AG20443 (cell line): ENCODE measurements at regions not wholly inside any gene's neighbourhood (a gene's known extent, or its start where the extent isn't known, plus 50 kb on each side); places are given as distances from the start of the nearest gene placed in this dataset.
"Not testable (repeated sequence)": the region's sequence is repeated elsewhere in the genome, so short reads cannot be mapped to it uniquely, and the experiment has no call there.

ENCODE experiments used
- DNase-seq: peaks from one replicate; pipeline ENCODE4 v3.0.0; 2012; ENCODE audit warnings: low spot score, mixed read lengths

DNA sequence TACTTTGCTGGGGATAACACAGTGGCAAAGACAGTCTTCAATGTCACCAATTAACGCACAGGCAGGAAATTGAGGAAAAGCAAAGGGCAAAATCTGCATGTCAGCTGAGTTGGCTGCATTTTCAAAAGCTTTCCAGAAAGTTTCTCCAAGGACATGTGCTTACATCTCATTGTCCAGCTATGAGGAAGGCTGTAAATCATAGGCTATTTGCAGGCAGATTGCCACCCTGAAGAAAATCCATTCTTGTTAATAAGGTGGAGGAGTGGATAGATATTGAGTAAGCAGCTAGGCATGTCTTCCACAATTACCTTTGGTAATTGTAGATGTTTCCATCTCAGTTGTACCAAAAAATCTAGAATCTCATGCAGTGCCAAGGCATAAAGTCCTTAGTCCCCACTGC, 278.0 kb upstream of the NUDT12 start:
- DNase-seq = no peak

DNA sequence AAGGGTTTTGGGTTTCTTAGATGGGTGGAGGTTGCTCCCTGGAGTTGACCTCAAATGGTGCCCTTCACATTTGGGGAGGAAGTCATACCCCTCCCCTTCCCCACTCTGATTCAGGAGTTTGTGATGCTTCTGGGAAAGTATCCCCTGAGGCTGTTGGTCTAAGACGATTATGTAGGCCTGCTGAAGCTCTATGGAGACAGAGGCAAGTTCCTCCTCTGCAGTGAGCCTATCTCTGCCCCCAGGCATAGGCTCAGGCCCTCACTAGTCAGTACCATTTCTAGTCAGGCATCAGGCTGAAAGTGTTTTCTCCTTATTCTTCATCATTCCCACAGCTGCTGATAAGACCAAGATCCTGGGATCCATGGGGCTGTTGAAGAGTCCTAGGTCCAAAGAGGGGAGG, 271.6 kb upstream of the NUDT12 start:
- DNase-seq = no peak

DNA sequence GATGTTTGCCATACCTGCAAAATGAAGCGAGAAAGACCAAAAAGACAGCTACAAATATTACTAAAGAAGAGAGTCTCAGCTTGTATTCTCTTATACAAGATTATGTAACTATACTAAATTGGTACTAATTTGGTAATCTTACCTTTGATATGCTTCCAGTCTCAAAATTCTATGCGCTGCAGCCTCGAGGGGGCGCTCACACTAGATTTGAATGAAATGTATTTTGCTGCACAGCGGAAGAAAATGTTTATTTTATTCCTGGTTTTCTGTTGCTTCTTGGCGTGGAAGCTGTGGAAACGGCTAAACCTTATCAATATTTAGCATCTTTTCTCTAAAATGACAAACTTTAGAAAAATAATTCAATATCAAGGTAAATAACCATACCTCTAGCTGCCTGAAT, 267.0 kb upstream of the NUDT12 start:
- DNase-seq = no peak

DNA sequence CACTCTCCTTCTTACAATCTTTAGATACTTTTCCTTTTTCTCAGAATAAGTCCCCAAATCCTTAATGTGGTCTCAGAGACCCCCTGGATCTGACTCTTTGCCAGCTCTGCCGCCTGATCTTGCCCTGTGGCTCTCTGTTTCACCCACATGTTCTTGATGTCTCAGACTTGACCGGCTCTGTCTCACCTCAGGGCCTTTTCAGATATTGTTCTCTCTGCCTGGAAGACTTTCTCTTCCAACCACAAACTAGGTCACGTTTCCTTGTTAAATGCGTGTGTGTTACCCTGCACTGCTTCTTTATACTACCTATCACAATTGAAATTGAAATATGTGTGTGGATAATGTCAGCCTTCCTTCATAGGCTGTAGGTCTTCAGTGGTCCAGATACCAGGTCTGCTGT, 265.4 kb upstream of the NUDT12 start:
- no peak for DNase-seq

DNA sequence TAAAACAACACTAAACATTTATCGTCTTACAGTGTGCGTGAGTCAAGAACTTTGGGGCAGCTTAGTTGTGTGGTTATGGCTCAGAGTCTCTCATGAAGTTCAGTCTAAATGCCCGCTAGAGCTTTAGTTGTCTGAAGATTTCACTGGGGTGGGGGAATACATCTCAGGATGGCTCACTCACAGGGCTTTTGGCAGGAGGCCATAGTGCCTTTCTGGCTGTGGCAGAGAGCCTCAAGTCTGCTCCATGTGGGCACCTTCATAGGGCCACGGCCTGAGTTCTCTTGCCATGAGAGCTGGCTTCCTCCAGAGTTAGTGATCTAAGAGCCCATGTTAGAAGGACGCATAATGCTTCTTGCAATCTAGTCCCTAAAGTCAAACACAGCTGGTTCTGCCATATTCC, 258.8 kb upstream of the NUDT12 start:
- DNase-seq = no peak

DNA sequence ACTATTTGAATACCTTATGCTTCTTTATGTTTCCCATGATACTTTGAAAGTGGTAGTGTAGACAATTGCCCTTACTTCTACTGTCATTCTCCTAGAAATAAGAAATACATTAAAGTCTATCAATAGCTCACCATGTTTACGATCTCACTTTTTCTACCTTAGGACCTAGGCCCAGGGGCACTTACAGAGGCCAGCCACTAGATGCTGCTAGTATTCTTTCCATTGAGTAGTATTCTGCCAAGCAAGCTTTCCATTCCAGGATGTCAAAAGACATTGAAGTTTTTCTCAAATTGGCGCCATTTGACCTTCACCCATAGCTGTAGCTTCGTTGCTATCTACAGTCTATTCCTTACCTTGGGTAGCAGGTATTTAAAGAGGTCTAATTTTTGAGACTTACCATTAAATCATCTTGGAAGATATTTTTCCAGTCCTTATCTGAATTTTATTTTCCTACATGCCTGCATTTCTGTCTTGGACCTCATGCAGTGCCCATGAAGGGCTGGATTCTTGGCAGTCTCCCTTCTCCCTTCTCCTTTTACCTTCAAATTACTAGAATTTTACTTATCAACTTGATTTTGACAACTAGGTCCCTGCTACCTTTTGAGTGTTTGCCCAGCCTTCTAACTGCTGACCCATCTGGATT, 246.0 kb upstream of the NUDT12 start:
- peak; percentile 34 for DNase-seq

DNA sequence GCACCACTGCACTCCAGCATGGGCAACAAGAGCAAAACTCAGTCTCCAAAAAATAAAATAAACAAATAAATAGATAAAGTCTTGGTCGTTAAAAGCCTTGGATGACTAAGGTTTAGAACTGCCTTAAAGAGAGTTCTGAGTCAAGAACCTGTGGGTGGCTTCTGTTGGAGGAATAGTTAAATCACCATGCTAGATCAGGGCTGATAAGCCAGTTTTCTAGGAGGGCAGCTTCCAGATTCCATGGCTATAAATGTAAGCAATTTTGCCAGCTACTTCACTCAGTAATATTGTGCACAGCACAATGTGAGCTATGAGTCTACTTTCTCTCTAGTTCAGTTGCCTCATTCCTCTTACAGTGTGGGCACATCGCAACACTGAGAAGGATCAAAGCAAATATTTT, 242.1 kb upstream of the NUDT12 start:
- DNase-seq = no peak

DNA sequence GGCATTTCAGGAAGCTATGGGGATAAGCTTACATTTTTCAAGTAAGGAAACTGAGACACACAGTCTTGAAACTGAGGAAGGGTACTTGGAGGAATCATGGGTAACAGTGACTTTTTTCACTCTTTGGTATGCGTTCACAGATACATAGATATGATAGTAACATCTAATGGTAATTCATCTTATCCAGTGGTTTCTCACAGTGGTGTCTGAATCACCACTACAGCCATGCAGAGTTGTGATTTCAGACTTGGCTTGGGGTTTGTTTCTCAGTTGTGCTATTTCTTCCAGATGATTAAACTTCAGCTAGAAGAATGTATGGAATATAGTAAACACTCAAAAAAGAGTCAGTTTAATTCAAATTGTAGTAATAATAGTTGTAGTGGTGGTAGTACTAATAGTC, 239.1 kb upstream of the NUDT12 start:
- no peak for DNase-seq

DNA sequence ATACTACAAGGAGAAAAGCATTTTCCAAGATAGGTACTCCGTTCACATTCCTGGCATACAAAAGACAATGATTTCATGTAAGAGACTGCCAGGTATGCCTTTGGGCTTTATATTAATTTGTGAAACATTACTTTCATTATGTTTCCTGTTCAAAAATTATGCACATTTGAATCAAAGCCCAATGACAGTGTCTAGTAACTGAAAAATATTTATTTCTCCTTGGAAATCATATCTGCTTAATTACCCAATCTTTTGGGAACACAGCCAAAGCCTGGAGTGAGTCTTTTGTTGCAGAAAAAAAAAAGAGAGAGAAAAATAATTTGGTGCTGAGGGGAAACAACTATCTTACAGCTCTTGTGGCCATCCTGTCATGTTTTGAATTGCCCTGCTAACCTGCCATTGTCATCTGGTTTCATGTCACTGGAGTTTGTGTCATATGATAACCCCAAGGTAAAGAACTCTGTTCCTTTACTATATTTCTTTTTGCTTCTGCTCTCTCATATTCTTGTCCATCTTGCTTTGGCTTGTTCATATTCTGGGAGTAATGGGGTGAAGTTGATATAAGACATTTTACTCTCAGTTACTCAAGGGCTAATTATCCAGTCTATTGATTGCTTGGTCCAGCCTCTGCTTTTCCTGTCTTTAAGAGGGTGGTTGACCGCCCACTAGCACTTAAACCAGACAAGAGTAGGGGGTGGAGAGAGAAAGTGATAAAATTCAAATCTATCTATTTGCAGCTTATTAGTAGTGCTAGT, 238.3 kb upstream of the NUDT12 start:
- DNase-seq = no peak

DNA sequence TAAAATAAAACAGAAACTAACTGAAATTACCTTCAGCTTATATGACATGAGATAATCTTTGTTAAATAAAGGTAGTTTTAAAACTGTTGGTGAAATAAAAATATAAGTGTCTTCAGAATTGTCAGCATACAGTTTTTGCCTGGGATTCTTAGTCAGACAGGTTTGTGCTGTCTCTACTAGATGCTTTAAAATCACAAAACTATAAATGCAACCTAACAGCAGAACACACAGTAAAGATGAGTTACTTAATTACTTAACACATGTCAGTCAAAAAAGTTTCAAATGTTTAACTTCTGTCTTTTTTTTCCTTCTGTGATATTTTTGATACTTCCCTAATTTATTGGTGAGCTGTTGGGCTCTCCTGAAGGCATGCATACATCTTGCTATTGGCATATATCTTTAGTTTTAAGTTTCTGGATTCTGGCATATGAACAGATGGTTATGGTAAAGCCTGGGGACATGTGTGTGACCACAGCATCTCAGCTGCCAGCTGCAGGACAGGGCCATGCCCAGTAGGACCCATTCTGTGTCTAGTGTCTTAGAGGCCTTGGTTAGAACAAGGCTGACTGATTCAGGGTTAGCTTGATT, 231.1 kb upstream of the NUDT12 start:
- DNase-seq = no peak

DNA sequence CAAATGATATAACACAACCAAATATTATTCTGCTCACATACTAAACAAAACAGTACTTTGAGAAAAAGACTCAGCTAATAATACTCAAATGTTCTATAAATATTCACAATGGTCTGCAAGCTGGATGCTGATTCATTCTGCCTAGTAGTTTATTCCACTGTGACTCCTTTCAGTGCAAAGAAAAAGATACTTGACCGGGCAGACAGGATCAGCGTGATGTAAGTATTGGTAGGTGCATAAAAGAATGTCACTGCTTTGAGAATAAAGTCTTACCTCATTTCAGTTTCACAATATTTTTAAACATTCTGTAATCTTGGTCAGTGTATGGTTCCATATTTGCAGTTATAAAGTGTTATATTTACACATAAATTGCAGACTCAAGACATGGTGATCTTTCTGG, 223.0 kb upstream of the NUDT12 start:
- DNase-seq = no peak

DNA sequence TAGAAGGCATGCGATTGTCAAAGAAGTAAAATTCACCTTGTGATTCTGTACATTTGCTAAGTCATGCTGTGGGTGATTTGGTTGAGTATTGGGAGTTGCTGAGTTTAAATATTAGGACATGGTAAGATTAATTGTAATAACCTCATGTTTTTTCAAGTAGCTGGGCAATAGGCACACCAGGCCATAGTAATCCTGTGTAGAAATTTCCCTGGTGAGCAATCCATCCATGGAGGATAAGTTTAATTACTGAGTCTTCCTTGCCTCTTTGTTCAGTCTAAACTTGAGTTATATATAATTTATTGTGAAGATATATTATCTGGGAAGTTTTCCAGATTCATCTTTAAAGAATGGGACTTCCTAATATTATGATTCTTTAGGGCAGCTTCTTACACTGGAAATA, 221.1 kb upstream of the NUDT12 start:
- DNase-seq = no peak

DNA sequence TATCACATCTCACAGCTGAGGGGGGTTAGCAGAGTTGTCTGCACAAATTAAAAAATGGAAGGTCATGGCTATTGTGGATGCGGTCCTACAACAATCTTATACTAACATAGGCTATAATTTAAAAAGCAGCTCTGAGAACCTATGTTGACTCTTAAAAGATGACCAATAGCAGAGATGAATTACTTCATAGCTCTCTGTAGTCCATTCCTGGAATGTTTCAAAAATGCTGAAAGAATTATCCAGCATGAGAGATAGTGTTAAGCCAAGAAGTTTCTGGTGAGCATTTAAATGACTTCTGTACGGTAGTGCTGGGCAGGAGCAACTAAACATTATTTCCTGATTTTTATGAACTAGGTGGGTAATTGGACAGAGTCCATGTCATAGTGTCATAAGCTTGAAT, 218.2 kb upstream of the NUDT12 start:
- DNase-seq = no peak

DNA sequence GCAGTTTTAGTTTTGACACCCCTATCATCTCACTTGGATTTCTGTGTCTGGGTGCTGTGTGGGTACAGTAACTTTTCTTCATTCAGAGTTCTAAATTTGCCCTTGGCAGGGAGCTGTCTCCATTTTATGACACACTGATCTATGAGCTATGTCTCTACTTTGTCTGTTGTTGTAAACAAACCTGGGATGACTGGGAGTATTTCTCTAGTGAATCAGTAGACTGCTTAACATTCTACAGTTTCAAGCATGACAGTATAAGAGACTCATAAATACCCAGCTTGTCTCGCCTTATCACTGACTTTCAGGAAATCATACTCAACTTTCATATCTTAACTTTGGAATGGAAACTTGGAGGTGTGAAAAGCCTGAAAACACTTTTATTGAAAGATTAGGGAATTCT, 212.1 kb upstream of the NUDT12 start:
- DNase-seq = no peak

DNA sequence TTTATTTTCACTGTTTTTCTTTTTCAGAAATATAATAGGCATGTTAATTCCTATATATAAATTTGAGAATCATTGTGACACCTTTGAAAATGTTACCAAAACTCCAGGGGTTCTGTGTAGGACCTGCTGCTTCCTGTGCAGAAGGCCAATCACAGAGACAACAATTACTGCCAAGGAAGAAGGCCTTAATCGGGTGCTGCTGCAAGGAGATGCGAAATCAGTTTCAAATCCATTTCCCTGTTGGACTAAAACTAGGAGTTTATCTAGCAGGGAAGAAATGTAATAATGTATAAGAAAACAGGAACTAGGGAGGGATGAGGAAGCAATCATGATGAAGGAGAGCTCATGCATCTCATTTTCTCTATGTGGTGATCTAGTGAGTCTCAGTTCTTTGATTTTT, 209.7 kb upstream of the NUDT12 start:
- no peak for DNase-seq

DNA sequence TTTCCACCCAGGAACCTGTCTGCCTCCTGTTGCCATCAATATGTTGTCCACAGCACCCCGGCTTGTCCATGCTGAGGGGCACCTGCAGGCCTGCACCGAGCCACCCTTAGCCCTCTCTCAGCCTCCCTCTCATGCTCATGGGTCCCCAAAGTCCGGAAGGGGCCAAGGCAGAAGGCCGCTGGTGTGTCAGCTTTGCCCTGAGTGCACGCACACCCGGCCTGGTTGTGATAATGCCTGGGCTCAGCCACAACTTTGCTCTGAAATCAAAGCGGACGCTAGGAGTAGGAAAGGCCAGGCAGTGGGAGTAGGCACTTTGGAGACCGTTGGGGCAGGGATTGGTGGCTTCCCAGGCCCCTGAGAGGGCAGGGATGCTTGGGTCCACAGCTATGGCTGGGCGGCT, 201.8 kb upstream of the NUDT12 start:
- DNase-seq = no peak

DNA sequence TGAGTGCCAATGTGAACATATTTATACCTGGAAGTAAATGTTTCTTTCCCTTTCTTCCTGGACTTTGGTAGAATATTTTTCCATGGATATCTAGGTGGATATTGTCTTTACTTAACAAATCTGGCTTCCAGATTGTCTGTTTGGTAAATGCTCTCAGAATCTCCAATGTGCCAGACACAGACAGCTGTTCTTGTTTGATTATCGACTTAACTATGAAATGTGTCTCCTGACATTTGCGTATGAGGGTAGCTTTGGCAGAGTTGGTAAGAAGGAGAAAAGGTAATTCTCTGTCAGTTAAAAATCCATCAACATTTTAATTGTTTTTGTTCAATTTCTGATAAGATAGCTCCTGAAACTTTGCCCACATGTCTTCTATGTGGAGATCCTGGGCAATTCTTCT, 196.4 kb upstream of the NUDT12 start:
- DNase-seq = no peak

DNA sequence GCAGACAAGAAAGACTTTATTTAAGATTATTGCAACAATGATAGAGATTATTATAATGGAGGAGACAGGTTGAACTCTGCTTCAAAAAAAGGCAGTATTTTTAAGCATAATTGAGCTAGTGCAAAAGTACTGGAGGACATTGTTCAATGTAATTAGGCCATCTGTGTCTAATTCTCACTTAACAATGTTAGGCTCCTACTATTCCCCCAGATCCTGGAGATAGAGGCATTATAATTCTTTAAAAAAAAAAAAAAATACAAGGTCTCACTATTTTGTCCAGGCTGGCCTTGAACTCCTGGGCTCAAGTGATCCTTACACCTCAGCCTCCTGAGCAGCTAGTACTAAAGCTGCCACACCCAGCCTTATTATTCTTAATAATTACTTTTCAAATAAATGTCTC, 193.4 kb upstream of the NUDT12 start:
- DNase-seq = no peak

DNA sequence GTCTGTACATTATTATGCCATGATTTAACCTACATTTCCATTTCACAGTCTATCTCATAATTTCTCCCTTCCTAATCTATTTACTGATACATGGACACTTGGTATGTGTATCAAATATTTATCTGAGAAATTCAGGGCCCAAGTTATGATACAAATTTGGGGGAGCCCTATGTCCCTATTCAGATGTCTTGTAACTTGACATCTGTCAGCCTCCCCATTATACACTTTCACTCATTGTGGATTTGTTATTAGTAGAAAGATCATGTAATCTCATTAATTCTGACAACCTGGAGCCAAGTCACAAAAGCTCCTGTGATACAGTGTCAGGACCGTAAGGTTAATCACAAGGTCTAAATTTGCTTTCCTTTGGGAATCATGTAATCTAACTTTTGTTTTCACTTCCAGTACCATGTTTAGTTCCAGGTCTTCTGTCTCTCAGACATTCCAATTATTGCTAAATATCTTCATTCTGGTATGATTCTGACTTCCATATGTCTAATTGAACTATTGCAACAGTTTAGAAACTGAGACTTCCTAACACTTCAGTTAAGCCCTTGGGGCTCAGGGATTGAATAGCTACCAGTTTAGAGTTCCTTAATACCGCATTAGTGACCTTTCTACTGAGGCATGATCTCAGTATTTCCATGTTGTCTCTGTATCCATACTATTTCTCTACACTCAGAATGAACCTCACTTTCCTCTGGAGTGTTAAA, 182.9 kb upstream of the NUDT12 start:
- no peak for DNase-seq

DNA sequence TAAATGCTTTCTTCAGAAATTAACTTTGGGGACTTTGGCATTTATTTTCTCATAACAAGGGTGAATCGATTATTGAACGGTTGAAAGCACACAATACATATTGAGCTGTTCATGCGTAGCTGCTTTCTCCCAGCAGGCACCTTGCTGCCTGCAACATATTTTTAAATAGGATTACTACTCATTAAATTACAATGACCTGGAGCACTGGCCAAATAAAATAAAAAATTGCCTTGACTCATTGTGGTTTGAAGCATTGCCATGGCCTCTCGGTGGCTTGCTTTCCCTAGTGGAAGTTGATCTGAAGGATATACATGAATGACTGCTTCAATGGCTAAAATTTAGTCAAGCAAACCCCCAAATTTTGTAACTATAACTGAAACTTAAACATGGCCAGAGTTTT, 181.6 kb upstream of the NUDT12 start:
- no peak for DNase-seq

DNA sequence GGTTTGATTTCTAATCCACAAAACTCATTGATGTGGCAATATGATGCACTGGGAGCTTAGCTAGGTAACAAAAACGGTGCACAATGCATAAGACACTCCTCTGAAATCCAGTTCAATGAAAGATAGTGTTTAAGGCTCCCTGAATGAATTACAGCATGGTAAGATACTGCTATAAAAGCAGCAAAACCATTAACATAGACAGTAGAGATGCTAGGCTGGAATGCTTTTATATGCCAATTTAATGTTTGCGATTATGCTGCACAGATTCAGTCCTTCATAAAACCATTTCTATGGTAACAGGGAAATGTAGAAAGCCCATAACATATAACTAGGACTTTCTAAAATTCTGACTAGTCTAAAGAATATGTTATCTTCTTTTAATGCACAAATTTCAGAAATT, 180.8 kb upstream of the NUDT12 start:
- no peak for DNase-seq

DNA sequence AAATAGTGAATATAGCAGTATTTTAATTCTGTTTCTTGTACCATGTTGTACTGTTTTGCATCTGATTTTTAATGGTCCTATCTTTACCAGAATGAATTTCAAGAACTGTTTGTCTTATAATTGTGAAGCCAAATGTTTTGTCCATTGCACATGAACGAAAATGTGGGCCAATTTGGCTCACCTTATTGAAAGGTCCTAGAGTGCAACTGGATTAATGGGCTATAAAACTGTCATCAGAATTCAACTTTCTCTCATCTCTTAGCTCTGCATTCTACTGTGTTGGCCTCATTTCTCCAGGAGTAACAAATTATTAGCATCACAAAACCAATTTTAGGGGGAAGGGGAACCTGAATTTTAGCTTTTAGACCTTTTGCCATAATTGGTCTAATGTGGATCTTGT, 179.4 kb upstream of the NUDT12 start:
- DNase-seq = no peak

DNA sequence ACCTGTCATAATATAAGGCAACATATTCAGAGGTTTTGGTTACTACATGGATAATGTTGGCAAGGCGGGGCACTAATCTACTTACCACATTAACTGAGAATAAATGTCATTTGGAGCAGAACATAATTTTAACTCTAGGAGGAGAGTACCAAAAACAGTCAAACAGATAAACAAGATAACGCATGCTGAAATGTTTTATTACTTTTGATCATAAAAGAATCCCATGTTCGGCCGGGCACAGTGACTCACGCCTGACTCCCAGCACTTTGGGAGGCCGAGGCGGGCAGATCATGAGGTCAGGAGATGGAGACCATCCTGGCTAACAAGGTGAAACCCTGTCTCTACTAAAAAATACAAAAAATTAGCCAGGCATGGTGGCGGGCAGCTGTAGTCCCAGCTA, 173.8 kb upstream of the NUDT12 start:
- DNase-seq = not testable (repeated sequence)
